ENCODE measurements at regions not wholly inside any gene's neighbourhood (a gene's known extent, or its start where the extent isn't known, plus 50 kb on each side); places are given as distances from the start of the nearest gene placed in this dataset.

- H3K4me2 ChIP-seq (ENCODE audit: low read depth, low read length), result no peak overlapping the region
- in situ Hi-C loops (cut with MboI; ENCODE audit: low sequenced_read_pairs), result no loop called here
- dilution Hi-C loops (cut with HindIII; ENCODE audit: low sequenced_read_pairs, unreplicated experiment), result no loop called here
- H2BK20ac ChIP-seq (ENCODE audit: low read depth, low read length), result no peak overlapping the region
- no TSS peak for BruUV-seq (replicated peaks)
- no peaks in the 10 kb centered on the region for H3K27me3 ChIP-seq (ENCODE audit: control insufficient read depth, insufficient read depth, low read length)
- no peak overlapping the region for H3K23ac ChIP-seq (ENCODE audit: low read depth, low read length)
- H3K9me3 ChIP-seq (ENCODE audit: control insufficient read depth, insufficient read depth, low read length), result no peaks in the 10 kb centered on the region
- no peak overlapping the region for H3K18ac ChIP-seq (ENCODE audit: low read depth, low read length)
- no peaks in the 10 kb centered on the region for H4K20me1 ChIP-seq (ENCODE audit: insufficient read depth, low read length)
- no peak for ATAC-seq (ENCODE audit: low read depth)
- H3K4ac ChIP-seq (ENCODE audit: low read depth, low read length), result no peak overlapping the region
- TF ChIP-seq RCOR1 (IDR thresholded peaks at IDR 0.05; ENCODE audit: insufficient replicate concordance, low read length), result no peak
- no peak for TF ChIP-seq ELK1 (IDR thresholded peaks at IDR 0.05; ENCODE audit: borderline replicate concordance, low read depth, low read length)
- no peak overlapping the region for H2BK120ac ChIP-seq (ENCODE audit: low read depth, low read length)
- CTCF ChIA-PET, result no interaction called here
- no peaks in the 10 kb centered on the region for H3K79me1 ChIP-seq (ENCODE audit: low read depth in 1 of 2, low read length in 2 of 2)
- no peak overlapping the region for H4K91ac ChIP-seq (ENCODE audit: insufficient read depth, low read depth, low read length)
- H2AK9ac ChIP-seq (replicated peaks; ENCODE audit: low read depth, low read length, poor library complexity), result no peak overlapping the region
- no peak overlapping the region for H3K9ac ChIP-seq (ENCODE audit: low read depth, low read length)
- H4K5ac ChIP-seq (ENCODE audit: low read depth, low read length), result no peak overlapping the region
- H4K8ac ChIP-seq (ENCODE audit: low read depth in 2 of 2, low read length in 2 of 2), result no peak overlapping the region
- POLR2A ChIA-PET (ENCODE audit: unreplicated experiment), result no interaction called here
- no peaks in the 10 kb centered on the region for H3K9me1 ChIP-seq (ENCODE audit: insufficient read depth, low read length)
- no peaks in the 10 kb centered on the region for H3K4me1 ChIP-seq (ENCODE audit: control insufficient read depth, insufficient read depth, low read length)
- no peak overlapping the region for H3K4me3 ChIP-seq (ENCODE audit: insufficient read depth, low read depth, low read length)
- no peak overlapping the region for H3K27ac ChIP-seq (ENCODE audit: insufficient read depth, low read length)
- no peak overlapping the region for H2AK5ac ChIP-seq (ENCODE audit: low read depth, low read length)
- DNase-seq, result no peak
- H3K36me3 ChIP-seq (ENCODE audit: control insufficient read depth, insufficient read depth, low read length), result no peaks in the 10 kb centered on the region
- H3K56ac ChIP-seq (ENCODE audit: extremely low read depth, insufficient read depth, low read length), result no peak overlapping the region
- no peak overlapping the region for H2BK15ac ChIP-seq (ENCODE audit: low read depth, low read length)
- H3K14ac ChIP-seq (replicated peaks; ENCODE audit: low read depth, low read length), result no peak overlapping the region
- no CpG with 5 or more reads among the region's 1 CpG for WGBS, 2 experiments (ENCODE audit: extremely low coverage in 2 of 2, insufficient read length in 1 of 2)
- intact Hi-C loops (cut with micrococcal nuclease), result no loop called here
- H2BK5ac ChIP-seq (ENCODE audit: low read depth, low read length, poor library complexity, severe bottlenecking), result no peak overlapping the region
- no peak overlapping the region for H2AFZ ChIP-seq (replicated peaks; ENCODE audit: low read length, poor library complexity)
These were observed 1618.5 kb upstream of the TENM4 start for GRCh38 chr11:81059356-81059755.
